ENCODE measurements at regions not wholly inside any gene's neighbourhood (a gene's known extent, or its start where the extent isn't known, plus 50 kb on each side); places are given as distances from the start of the nearest gene placed in this dataset.

DNA sequence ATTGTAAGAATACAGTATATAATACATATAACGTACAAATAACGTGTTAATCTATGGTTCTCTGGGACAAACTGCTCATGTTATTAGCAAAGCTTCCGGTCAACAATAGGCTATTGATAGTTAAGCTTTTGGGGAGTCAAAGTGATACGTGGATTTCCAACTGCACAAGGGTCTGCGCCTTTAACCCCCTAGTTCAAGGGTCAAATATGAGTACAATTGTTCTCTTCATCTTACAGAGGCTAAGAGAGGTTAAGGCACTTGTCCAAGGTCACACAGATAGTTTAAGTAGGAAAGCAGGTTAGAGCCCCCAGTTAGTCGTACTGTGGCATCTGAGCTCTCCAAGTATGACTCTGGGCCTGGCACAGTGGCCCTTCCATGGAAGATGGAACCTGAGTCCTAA, 204.3 kb upstream of the KRR1 start:
- H3K9me3 ChIP-seq, result no peaks in the 10 kb centered on the region
- DNase-seq, result no peak
- TF ChIP-seq POLR2AphosphoS5 (IDR thresholded peaks at IDR 0.05), result no peak
- TF ChIP-seq, protein P1, sequence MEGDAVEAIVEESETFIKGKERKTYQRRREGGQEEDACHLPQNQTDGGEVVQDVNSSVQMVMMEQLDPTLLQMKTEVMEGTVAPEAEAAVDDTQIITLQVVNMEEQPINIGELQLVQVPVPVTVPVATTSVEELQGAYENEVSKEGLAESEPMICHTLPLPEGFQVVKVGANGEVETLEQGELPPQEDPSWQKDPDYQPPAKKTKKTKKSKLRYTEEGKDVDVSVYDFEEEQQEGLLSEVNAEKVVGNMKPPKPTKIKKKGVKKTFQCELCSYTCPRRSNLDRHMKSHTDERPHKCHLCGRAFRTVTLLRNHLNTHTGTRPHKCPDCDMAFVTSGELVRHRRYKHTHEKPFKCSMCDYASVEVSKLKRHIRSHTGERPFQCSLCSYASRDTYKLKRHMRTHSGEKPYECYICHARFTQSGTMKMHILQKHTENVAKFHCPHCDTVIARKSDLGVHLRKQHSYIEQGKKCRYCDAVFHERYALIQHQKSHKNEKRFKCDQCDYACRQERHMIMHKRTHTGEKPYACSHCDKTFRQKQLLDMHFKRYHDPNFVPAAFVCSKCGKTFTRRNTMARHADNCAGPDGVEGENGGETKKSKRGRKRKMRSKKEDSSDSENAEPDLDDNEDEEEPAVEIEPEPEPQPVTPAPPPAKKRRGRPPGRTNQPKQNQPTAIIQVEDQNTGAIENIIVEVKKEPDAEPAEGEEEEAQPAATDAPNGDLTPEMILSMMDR (IDR thresholded peaks at IDR 0.05 in 8 of 11, conservative IDR thresholded peaks at IDR 0.05 in 3 of 11), result no peak
- no peak for TF ChIP-seq POLR2A (IDR thresholded peaks at IDR 0.05)
- H3K4me3 ChIP-seq, result no peak overlapping the region
- H3K36me3 ChIP-seq, result no peaks in the 10 kb centered on the region
- no peak overlapping the region for H3K27ac ChIP-seq
- WGBS, 5 donors, result 88 to 96% (median 93%) methylated on average over 6 of the region's 6 CpGs
- H3K4me1 ChIP-seq, result peaks cover 0 to 2% (median 0%) of the 10 kb centered on the region in 6 donors
- H3K27me3 ChIP-seq (replicated peaks in 1 of 7), result no peaks in the 10 kb centered on the region
- intact Hi-C loops (cut with DNase I; ENCODE audit: low total_unique reads), result no loop called here

DNA sequence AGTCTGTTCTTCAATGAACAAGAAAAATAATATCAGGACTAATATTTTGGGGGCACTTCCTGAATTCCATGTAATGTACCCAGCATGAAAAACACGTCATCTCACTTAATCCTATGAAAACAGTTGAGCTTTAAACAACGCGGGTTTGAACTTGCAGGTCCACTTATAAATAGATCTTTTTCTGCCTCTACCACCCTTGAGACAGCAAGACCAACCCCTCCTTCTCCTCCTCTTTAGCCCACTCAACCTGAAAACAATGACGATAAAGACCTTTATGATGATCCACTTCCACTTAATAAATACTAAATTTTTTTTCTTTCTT, 203.9 kb upstream of the KRR1 start:
- Histone ChIP-seq H3K4me1 (peaks cover 0 to 6% (median 0%) of the 10 kb centered on the region in 6 donors), H3K27ac (no peak overlapping the region), H3K4me3 (no peak overlapping the region), H3K27me3 (replicated peaks in 1 of 7) (no peaks in the 10 kb centered on the region), H3K36me3 (no peaks in the 10 kb centered on the region), H3K9me3 (no peaks in the 10 kb centered on the region)
- no peak for TF ChIP-seq POLR2AphosphoS5 (IDR thresholded peaks at IDR 0.05)
- TF ChIP-seq, protein P1 (IDR thresholded peaks at IDR 0.05 in 8 of 11, conservative IDR thresholded peaks at IDR 0.05 in 3 of 11), result no peak
- DNase-seq, result no peak
- WGBS, 5 donors, result 89 to 96% (median 94%) methylated on average over 4 of the region's 4 CpGs
- intact Hi-C loops (cut with DNase I; ENCODE audit: low total_unique reads), result no loop called here

DNA sequence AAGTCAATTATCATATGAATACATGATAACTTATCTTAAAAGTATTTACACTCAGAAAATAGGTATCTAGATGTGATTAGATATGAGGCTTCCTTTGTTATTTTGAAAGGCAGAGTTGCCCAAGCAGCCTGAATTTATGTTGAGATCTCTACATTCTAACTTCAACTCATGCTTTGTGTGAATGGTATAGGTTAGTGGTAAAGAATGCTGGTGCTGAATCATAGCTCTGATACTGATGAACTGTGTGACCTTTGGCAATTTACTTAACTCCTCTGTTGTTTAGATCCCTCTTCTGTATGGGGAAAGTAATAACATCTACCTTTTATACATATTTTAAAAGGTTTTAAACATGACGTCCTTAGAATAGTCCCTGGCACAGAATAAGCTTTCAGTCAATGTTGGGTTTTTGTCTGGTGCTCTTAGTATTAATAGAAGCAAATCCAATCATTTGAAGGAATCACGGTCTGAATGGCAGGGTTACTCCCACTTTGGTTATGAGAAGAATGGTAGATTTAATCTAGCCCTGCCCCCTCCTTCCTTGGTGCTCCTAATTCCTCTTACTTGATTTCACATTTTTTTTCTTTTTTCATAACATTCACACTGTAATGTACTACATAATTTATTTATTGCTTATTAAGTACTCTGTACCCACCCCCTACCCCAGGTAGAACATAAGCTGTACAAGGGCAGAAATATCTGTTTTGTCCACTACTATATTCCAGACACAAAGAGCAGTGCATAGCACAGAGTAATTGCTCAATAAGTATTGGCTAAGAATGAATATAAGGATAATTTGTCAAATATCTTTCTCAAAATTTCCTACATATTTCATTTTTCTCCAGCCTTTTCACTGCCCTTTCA, 203.3 kb upstream of the KRR1 start:
- no peak overlapping the region for H3K4me3 ChIP-seq
- 69 to 90% (median 80%) methylated on average over 2 of the region's 2 CpGs for WGBS, 5 donors
- no peaks in the 10 kb centered on the region for H3K36me3 ChIP-seq
- peaks cover 0 to 12% (median 2%) of the 10 kb centered on the region in 6 donors for H3K4me1 ChIP-seq
- H3K27ac ChIP-seq, result no peak overlapping the region
- no peaks in the 10 kb centered on the region for H3K27me3 ChIP-seq (replicated peaks in 1 of 7)
- intact Hi-C loops (cut with DNase I; ENCODE audit: low total_unique reads), result no loop called here
- no peak for TF ChIP-seq POLR2A (IDR thresholded peaks at IDR 0.05)
- TF ChIP-seq POLR2AphosphoS5 (IDR thresholded peaks at IDR 0.05), result no peak
- TF ChIP-seq, protein P1 (IDR thresholded peaks at IDR 0.05 in 8 of 11, conservative IDR thresholded peaks at IDR 0.05 in 3 of 11), result no peak
- no peaks in the 10 kb centered on the region for H3K9me3 ChIP-seq
- no peak for DNase-seq

DNA sequence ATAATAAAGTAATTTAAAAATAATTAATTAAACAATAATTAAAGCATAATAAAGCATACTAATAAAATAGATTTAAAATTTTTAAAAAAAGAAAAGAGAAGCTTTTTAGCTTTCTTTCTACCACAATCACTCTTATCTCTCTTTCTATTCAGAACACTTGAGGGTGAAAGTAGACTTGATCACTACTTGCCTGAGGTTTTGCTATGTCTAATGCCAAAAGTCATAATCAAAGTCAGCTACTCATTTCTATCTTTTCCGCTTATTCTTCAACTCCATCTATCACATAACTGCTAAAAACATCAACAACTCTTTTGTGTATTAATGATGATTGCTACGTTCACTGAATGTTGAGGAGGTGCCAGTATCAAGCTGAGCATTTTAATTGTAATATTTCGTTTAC, 202.0 kb upstream of the KRR1 start:
- Histone ChIP-seq H3K36me3 (no peaks in the 10 kb centered on the region), H3K27me3 (replicated peaks in 1 of 7) (no peaks in the 10 kb centered on the region), H3K27ac (no peak overlapping the region), H3K4me3 (no peak overlapping the region), H3K9me3 (no peaks in the 10 kb centered on the region), H3K4me1 (peaks cover 0 to 24% (median 9%) of the 10 kb centered on the region in 6 donors)
- WGBS, 5 donors, result 77 to 88% (median 86%) methylated on average over 3 of the region's 3 CpGs
- intact Hi-C loops (cut with DNase I; ENCODE audit: low total_unique reads), result no loop called here
- DNase-seq, result no peak
- no peak for TF ChIP-seq POLR2A (IDR thresholded peaks at IDR 0.05)
- TF ChIP-seq POLR2AphosphoS5 (IDR thresholded peaks at IDR 0.05), result no peak
- TF ChIP-seq, protein P1 (IDR thresholded peaks at IDR 0.05 in 8 of 11, conservative IDR thresholded peaks at IDR 0.05 in 3 of 11), result no peak

Measured in spleen (tissue), 11 donors.